ENCODE measurements at regions not wholly inside any gene's neighbourhood (a gene's known extent, or its start where the extent isn't known, plus 50 kb on each side); places are given as distances from the start of the nearest gene placed in this dataset.

- TF ChIP-seq CTCF (IDR thresholded peaks at IDR 0.05; ENCODE audit: control insufficient read depth, extremely low read depth, insufficient read depth), result no peak
- DNase-seq (ENCODE audit: low read depth), result no peak
- H3K4me3 ChIP-seq (ENCODE audit: low read depth, low read length), result no peak overlapping the region
These were observed 172.8 kb upstream of the CDH11 start for GRCh38 chr16:65294708-65295107.

- no peak for DNase-seq (ENCODE audit: low read depth)
- H3K4me3 ChIP-seq (ENCODE audit: low read depth, low read length), result no peak overlapping the region
- TF ChIP-seq CTCF (IDR thresholded peaks at IDR 0.05; ENCODE audit: control insufficient read depth, extremely low read depth, insufficient read depth), result no peak
These were observed 172.3 kb upstream of the CDH11 start for GRCh38 chr16:65294165-65294564.

GRCh38 chr16:65289022-65289421 is 167.2 kb upstream of the CDH11 start:
- no peak for DNase-seq (ENCODE audit: low read depth)
- no peak overlapping the region for H3K4me3 ChIP-seq (ENCODE audit: low read depth, low read length)
- no peak for TF ChIP-seq CTCF (IDR thresholded peaks at IDR 0.05; ENCODE audit: control insufficient read depth, extremely low read depth, insufficient read depth)

GRCh38 chr16:65287307-65287706 is 165.4 kb upstream of the CDH11 start:
- TF ChIP-seq CTCF (IDR thresholded peaks at IDR 0.05; ENCODE audit: control insufficient read depth, extremely low read depth, insufficient read depth), result no peak

GRCh38 chr16:65285128-65286048 is 163.5 kb upstream of the CDH11 start:
- no peak for DNase-seq (ENCODE audit: low read depth)
- TF ChIP-seq CTCF (IDR thresholded peaks at IDR 0.05; ENCODE audit: control insufficient read depth, extremely low read depth, insufficient read depth), result no peak
- H3K4me3 ChIP-seq (ENCODE audit: low read depth, low read length), result no peak overlapping the region

More at GRCh38 chr16:65287307-65287706, 165.4 kb upstream of the CDH11 start:
- H3K4me3 ChIP-seq (ENCODE audit: low read depth, low read length), result no peak overlapping the region
- no peak for DNase-seq (ENCODE audit: low read depth)

GRCh38 chr16:65284626-65285025 is 162.8 kb upstream of the CDH11 start:
- H3K4me3 ChIP-seq (ENCODE audit: low read depth, low read length), result no peak overlapping the region
- TF ChIP-seq CTCF (IDR thresholded peaks at IDR 0.05; ENCODE audit: control insufficient read depth, extremely low read depth, insufficient read depth), result no peak
- no peak for DNase-seq (ENCODE audit: low read depth)
